ENCODE measurements at regions not wholly inside any gene's neighbourhood (a gene's known extent, or its start where the extent isn't known, plus 50 kb on each side); places are given as distances from the start of the nearest gene placed in this dataset.

DNA sequence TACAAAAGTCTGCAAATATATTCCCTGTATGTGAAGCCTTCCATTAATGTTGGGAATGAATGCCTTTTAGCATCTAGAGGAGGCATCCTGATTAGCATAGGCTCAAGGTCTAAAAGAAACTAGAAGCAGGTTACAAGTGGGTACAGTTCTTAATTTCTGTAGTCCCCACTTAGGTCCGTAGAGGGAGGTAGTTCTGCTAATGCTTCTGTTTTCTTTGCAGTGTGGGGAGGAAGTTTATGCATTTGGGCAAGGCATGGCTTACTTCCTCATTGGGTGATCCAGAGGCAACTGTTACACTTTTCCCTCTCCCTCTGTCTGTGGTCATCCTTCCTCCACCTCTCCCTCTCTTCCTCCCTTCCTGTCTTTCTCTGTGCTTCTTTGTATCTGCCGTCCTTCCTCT lies 108.4 kb upstream of the ZKSCAN2 start:
- TF ChIP-seq, protein P1, sequence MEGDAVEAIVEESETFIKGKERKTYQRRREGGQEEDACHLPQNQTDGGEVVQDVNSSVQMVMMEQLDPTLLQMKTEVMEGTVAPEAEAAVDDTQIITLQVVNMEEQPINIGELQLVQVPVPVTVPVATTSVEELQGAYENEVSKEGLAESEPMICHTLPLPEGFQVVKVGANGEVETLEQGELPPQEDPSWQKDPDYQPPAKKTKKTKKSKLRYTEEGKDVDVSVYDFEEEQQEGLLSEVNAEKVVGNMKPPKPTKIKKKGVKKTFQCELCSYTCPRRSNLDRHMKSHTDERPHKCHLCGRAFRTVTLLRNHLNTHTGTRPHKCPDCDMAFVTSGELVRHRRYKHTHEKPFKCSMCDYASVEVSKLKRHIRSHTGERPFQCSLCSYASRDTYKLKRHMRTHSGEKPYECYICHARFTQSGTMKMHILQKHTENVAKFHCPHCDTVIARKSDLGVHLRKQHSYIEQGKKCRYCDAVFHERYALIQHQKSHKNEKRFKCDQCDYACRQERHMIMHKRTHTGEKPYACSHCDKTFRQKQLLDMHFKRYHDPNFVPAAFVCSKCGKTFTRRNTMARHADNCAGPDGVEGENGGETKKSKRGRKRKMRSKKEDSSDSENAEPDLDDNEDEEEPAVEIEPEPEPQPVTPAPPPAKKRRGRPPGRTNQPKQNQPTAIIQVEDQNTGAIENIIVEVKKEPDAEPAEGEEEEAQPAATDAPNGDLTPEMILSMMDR (IDR thresholded peaks at IDR 0.05; ENCODE audit: poor library complexity, severe bottlenecking): no peak
- no peak for TF ChIP-seq MXI1 (conservative IDR thresholded peaks at IDR 0.05; ENCODE audit: poor library complexity, severe bottlenecking)
- TF ChIP-seq REST (IDR thresholded peaks at IDR 0.05; ENCODE audit: borderline replicate concordance): no peak
- no peak for TF ChIP-seq POLR2AphosphoS5 (IDR thresholded peaks at IDR 0.05)
- no peak for TF ChIP-seq EP300 (conservative IDR thresholded peaks at IDR 0.05; ENCODE audit: poor library complexity, severe bottlenecking)
- no peak for TF ChIP-seq EZH2 (IDR thresholded peaks at IDR 0.05; ENCODE audit: borderline replicate concordance, insufficient read depth, low read length, poor library complexity, severe bottlenecking)
- no peak for TF ChIP-seq SMC3 (conservative IDR thresholded peaks at IDR 0.05; ENCODE audit: poor library complexity)
- TF ChIP-seq TAF1 (IDR thresholded peaks at IDR 0.05; ENCODE audit: low read depth): no peak
- no peak for TF ChIP-seq RAD21 (conservative IDR thresholded peaks at IDR 0.05)

All from neural cell (in vitro differentiated cells).